ENCODE measurements at regions not wholly inside any gene's neighbourhood (a gene's known extent, or its start where the extent isn't known, plus 50 kb on each side); places are given as distances from the start of the nearest gene placed in this dataset.

- TF ChIP-seq CTCF (IDR thresholded peaks at IDR 0.05; ENCODE audit: low read depth, low read length, poor library complexity, severe bottlenecking) (no peak), EZH2phosphoT487 (IDR thresholded peaks at IDR 0.05; ENCODE audit: borderline replicate concordance, low read length) (no peak)
Measured at GRCh38 chr14:42027271-42027670, 420.6 kb downstream of the LRFN5 start.
